NCI-H2081 treated with DMSO at 0.1 percent for 48 hours (cell line): ENCODE measurements at regions not wholly inside any gene's neighbourhood (a gene's known extent, or its start where the extent isn't known, plus 50 kb on each side); places are given as distances from the start of the nearest gene placed in this dataset.

Experiments
- DNase-seq: peaks from one replicate; lab custom pipeline; 2025; lab: John Stamatoyannopoulos, UW

- peak; percentile 94 for DNase-seq
These were observed 481.0 kb upstream of the SEMA3A start for GRCh38 chr7:84675633-84676034.

DNA sequence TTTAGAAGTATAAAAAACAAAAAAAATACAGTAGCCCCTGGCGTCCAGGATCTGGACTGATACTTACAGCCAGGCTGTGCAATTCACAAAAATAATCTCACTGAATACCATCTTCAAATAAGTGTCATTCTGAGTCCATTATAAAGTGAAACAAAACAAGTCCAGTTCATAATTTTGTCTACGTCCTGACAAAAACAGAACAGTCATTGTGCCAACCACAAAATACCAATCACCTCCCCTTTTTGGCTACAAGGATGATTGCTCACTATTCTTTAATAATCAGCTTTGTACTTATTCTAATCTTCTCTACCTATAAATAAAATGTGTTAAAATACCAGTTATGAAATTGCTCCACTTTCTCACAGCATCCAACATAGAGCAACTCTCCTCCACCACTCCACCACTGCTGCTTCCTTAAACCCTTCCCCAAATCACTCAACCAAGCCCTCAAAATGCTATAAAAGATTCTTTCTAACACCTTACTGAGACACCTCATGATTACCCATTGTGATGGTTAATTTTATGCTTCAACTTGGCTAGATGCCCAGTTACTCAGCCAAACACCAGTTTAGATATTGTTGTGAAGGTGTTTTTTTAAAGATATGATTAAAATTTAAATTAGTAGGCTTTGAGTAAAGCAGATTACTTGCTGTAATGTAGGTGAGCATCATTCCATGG is 479.8 kb upstream of the SEMA3A start:
- peak; percentile 67 for DNase-seq

- no peak for DNase-seq
These were observed 474.7 kb upstream of the SEMA3A start for GRCh38 chr7:84669177-84669732.

- no peak for DNase-seq
These were observed 473.5 kb upstream of the SEMA3A start for GRCh38 chr7:84668116-84668515.

DNA sequence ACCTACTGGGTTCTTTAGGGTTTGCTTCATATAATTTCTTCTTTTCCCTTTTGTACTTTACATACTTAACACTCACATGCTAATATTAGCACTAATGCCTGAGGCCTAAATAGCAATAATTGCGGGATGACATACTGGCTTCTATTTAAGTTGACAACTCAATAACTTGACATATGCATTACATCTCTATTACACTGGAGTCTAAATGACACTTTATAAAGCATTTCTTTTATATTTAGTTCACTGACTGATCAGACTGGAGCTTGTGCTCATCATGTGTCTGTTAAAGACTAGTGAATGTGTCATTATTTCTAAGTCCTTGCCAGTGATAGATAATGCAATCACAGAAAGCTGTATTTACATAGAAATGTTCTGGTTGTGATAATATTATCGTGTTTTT is 472.1 kb upstream of the SEMA3A start:
- no peak for DNase-seq

- no peak for DNase-seq
These were observed 470.8 kb upstream of the SEMA3A start for GRCh38 chr7:84665339-84665738.

GRCh38 chr7:84664626-84665025 is 470.0 kb upstream of the SEMA3A start:
- DNase-seq, result no peak

GRCh38 chr7:84663224-84663623 is 468.6 kb upstream of the SEMA3A start:
- no peak for DNase-seq

- DNase-seq, result no peak
These were observed 463.7 kb upstream of the SEMA3A start for GRCh38 chr7:84658286-84658685.

- DNase-seq, result no peak
These were observed 459.7 kb upstream of the SEMA3A start for GRCh38 chr7:84654273-84654672.

DNA sequence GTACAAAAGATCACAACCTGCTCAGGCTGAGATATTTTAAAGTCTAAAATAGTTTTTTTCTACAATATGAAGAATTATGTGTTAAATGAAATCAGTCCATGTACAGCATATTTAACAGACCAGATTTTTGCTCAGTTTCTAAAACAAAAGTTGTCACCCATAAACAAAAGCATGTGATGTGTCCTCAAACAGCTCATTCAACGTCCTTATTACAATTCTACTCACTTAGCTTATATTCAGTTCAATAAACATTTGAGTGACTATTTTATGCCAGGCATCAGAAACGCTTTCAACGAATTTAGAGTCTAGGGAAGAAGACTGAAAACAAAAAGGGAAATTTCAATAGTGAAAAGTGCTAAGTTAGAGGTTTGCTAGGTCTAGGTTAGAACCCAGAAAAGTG is 457.3 kb upstream of the SEMA3A start:
- no peak for DNase-seq

DNA sequence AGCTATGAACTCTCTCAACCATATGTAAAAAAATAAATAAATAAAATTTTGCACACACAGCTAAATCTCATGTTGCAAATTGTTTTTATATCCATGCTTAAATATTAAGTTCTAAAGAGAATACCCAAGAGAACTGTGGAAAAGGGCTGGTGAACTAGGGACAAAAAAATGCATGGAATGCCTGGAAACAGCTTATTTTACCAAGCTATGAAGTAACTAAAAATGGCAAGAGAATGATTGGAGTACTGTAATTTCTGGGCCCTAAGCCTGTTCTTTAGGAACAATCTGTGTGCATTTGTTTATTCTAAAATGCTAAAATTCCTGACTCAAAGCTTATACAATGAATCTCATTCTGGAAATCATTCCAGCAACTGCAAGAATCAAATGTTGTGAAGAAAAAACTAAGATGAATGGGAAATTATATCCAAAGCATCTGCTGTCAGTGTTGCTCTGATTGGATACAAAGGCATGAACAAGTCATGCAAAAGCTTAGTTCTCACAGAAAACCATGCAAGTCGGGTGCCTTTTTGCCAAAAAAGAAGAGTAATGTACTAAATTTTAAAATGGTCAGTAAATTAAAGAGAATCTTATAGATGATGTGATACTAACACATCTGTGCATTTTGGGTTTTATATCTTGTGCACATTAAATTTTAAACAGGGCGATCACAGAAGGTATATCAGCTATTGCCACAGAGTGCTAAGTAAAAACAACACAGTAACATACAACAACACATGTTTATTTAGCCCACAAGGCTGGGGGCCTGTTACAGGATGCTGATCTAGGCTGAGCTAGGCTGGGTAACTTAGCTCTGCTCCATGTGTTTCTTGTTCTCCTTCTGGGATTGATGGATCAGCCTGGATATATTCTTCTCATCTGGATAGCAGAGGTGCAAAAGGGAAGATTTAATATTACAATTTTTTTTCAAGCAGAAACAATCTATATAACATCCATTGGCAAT is 453.5 kb upstream of the SEMA3A start:
- DNase-seq, result no peak

- DNase-seq, result no peak
These were observed 448.0 kb upstream of the SEMA3A start for GRCh38 chr7:84642611-84643010.

GRCh38 chr7:84640637-84641036 is 446.0 kb upstream of the SEMA3A start:
- DNase-seq, result no peak

GRCh38 chr7:84638339-84638697 is 443.7 kb upstream of the SEMA3A start:
- DNase-seq, result no peak

GRCh38 chr7:84637568-84638338 is 443.2 kb upstream of the SEMA3A start:
- DNase-seq, result no peak

- no peak for DNase-seq
These were observed 437.3 kb upstream of the SEMA3A start for GRCh38 chr7:84631913-84632312.

GRCh38 chr7:84629640-84630318 is 435.2 kb upstream of the SEMA3A start:
- no peak for DNase-seq

DNA sequence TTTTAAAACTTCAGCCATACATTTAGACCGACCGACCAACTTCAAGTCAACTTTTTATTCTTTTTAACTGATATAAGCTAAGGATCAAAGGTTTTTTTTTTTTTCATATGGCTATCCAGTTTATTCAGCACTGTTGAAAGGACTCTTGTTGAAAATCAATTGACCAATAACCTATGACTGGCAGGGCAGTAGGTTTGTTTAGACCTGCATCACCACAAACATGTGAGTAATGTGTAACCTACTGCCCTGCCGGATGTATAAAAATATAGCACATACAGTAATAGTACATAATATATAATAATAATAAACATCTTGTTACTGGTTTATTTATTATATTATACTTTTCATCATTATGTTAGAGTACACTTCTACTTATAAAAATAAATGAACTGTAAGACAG is 434.6 kb upstream of the SEMA3A start:
- DNase-seq, result no peak

- no peak for DNase-seq
These were observed 432.7 kb upstream of the SEMA3A start for GRCh38 chr7:84627250-84627649.

GRCh38 chr7:84624927-84625326 is 430.3 kb upstream of the SEMA3A start:
- no peak for DNase-seq

DNA sequence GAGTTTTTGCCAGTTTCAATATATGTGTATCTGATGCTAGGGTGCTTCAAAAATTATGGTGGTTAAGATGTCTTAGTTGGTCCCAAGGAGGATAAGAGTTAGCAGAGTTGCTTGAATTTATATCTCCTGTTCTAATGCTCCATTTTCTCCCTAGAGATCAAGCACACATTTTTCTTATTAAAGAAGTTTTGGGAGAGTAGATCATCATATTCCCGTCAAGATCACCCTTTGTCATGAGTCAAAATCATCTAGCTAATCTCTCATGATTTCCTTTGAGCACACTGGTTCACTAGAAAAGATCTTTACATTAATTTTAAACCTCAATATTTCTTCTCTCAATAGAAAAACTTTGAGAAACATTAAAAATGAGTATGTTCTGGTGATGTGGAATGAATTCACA is 429.9 kb upstream of the SEMA3A start:
- DNase-seq, result no peak
